H1 (cell line): ENCODE measurements at regions not wholly inside any gene's neighbourhood (a gene's known extent, or its start where the extent isn't known, plus 50 kb on each side); places are given as distances from the start of the nearest gene placed in this dataset.

ENCODE experiments used
- CTCF ChIA-PET: fragments of 300-600 bp; sonication (Branson Sonifier 250); formaldehyde crosslinking; loops from one replicate; lab custom pipeline; 2021; ENCODE audit not compliant: partially characterized antibody; lab: Charles Lee
- POLR2A ChIA-PET: fragments of 300-600 bp; sonication (Branson Sonifier 250); formaldehyde crosslinking; loops from one replicate; lab custom pipeline; 2021; ENCODE audit warnings: inconsistent platforms; ENCODE audit not compliant: partially characterized antibody; lab: Charles Lee
- DNase-seq, 2 experiments: peaks; one replicate each; pipeline versions ENCODE4 v3.0.0 to v3.0.0-alpha.2; 2010 to 2022; ENCODE audit warnings: low spot score in 2 of 2, low read depth in 1 of 2, mixed read lengths in 1 of 2
- FAIRE-seq: peaks from 2 replicates; lab custom pipeline; 2011; peaks lifted over from hg19 to GRCh38; lab: Jason Lieb, UNC
- H2AFZ ChIP-seq: 2 replicates; pipeline ENCODE4 v1.8.1; 2012; ENCODE audit warnings: low read length, inconsistent platforms
- H2AK5ac ChIP-seq: 2 replicates; pipeline ENCODE4 v1.6.1; 2013; ENCODE audit warnings: low read depth, low read length
- H2BK120ac ChIP-seq: replicated peaks from 2 replicates; pipeline ENCODE3; 2013; ENCODE audit warnings: low read depth, low read length, inconsistent platforms
- H2BK12ac ChIP-seq: 2 replicates; pipeline ENCODE4 v1.6.1; 2013; ENCODE audit warnings: low read depth, low read length
- H2BK15ac ChIP-seq: 2 replicates; pipeline ENCODE4 v1.6.1; 2013; ENCODE audit warnings: low read length
- H2BK20ac ChIP-seq: 2 replicates; pipeline ENCODE4 v1.6.1; 2013; ENCODE audit warnings: low read length
- H2BK5ac ChIP-seq: 2 replicates; pipeline ENCODE4 v1.6.1; 2013; ENCODE audit warnings: low read depth, low read length
- H3K14ac ChIP-seq: 2 replicates; pipeline ENCODE4 v1.6.1; 2013; ENCODE audit warnings: inconsistent platforms; ENCODE audit not compliant: insufficient read length
- H3K18ac ChIP-seq: 2 replicates; pipeline ENCODE4 v1.6.1; 2013; ENCODE audit warnings: low read length; ENCODE audit errors: extremely low read depth
- H3K23ac ChIP-seq: 2 replicates; pipeline ENCODE4 v1.6.1; 2013; ENCODE audit warnings: inconsistent platforms; ENCODE audit not compliant: insufficient read length
- H3K23me2 ChIP-seq: 2 replicates; pipeline ENCODE4 v1.6.1; 2013; ENCODE audit warnings: low read depth, low read length
- H3K27ac ChIP-seq: 2 replicates; pipeline ENCODE4 v1.6.1; 2011; ENCODE audit warnings: low read depth, low read length, inconsistent platforms
- H3K27me3 ChIP-seq, 4 experiments: replicated peaks in 1 of 4; 1 replicate in 1 of 4; 2 replicates in 3 of 4; pipeline versions ENCODE4 v1.6.1 to v1.8.1; 2011 to 2013; ENCODE audit warnings: low read length in 3 of 4, mild to moderate bottlenecking in 3 of 4, inconsistent platforms in 2 of 4, mixed read lengths in 2 of 4, moderate library complexity in 1 of 4; ENCODE audit not compliant: control insufficient read depth in 3 of 4, insufficient read depth in 3 of 4; ENCODE audit errors: extremely low read depth in 1 of 4
- H3K36me3 ChIP-seq, 4 experiments: 2 replicates each; pipeline versions ENCODE4 v1.6.1 to v1.8.1; 2011 to 2013; ENCODE audit warnings: mild to moderate bottlenecking in 4 of 4, low read length in 3 of 4, moderate library complexity in 2 of 4, control low read depth in 1 of 4, inconsistent platforms in 1 of 4; ENCODE audit not compliant: insufficient read depth in 4 of 4, control insufficient read depth in 2 of 4
- H3K4ac ChIP-seq: replicated peaks from 2 replicates; pipeline ENCODE3; 2013; ENCODE audit warnings: low read length, low read depth, mixed read lengths, inconsistent platforms; ENCODE audit not compliant: insufficient read length
- H3K4me1 ChIP-seq, 4 experiments: replicated peaks in 1 of 4; 1 replicate in 1 of 4; 2 replicates in 3 of 4; pipeline versions ENCODE4 v1.6.1 to v1.8.1; 2011 to 2013; ENCODE audit warnings: low read length in 3 of 4, inconsistent platforms in 2 of 4, mixed read lengths in 1 of 4; ENCODE audit not compliant: insufficient read depth in 4 of 4, control insufficient read depth in 3 of 4
- H3K4me2 ChIP-seq, 2 experiments: 2 replicates each; pipeline versions ENCODE4 v1.6.1 to v1.8.1; 2011 to 2013; ENCODE audit warnings: low read depth in 2 of 2, low read length in 2 of 2, control low read depth in 1 of 2, inconsistent platforms in 1 of 2, mild to moderate bottlenecking in 1 of 2; ENCODE audit not compliant: insufficient read depth in 1 of 2
- H3K4me3 ChIP-seq, 4 experiments: fragments of 200-600, 300-600 bp in 1 of 4; sonication (generic), shearing (Covaris generic), sonication (Bioruptor Twin) in 1 of 4; 2 replicates each; pipeline versions ENCODE4 v1.5.1 to v1.8.1; 2011 to 2016; ENCODE audit warnings: low read length in 4 of 4, low read depth in 3 of 4, control low read depth in 2 of 4, inconsistent platforms in 2 of 4, mild to moderate bottlenecking in 2 of 4, mixed read lengths in 1 of 4, moderate library complexity in 1 of 4; ENCODE audit not compliant: insufficient read depth in 2 of 4; ENCODE audit errors: extremely low read depth in 1 of 4
- H3K56ac ChIP-seq: replicated peaks from 2 replicates; pipeline ENCODE3; 2013; ENCODE audit warnings: low read depth, mild to moderate bottlenecking, mixed read lengths, low read length, inconsistent platforms; ENCODE audit not compliant: insufficient read length
- H3K79me1 ChIP-seq: 2 replicates; pipeline ENCODE4 v1.6.1; 2013; ENCODE audit warnings: low read depth, low read length, control low read depth
- H3K79me2 ChIP-seq, 2 experiments: 2 replicates each; pipeline versions ENCODE4 v1.6.1 to v1.8.1; 2012 to 2013; ENCODE audit warnings: low read length in 2 of 2, mild to moderate bottlenecking in 2 of 2, inconsistent platforms in 1 of 2; ENCODE audit not compliant: insufficient read depth in 2 of 2, control insufficient read depth in 1 of 2
- H3K9ac ChIP-seq, 4 experiments: replicated peaks in 1 of 4; 1 replicate in 1 of 4; 2 replicates in 3 of 4; pipeline versions ENCODE4 v1.6.1 to v1.8.1; 2011 to 2013; ENCODE audit warnings: low read depth in 3 of 4, low read length in 3 of 4, control low read depth in 2 of 4, mild to moderate bottlenecking in 2 of 4, moderate library complexity in 2 of 4, inconsistent platforms in 1 of 4; ENCODE audit errors: extremely low read depth in 1 of 4
- H3K9me3 ChIP-seq, 2 experiments: 2 replicates each; pipeline versions ENCODE4 v1.6.1 to v1.8.1; 2012 to 2013; ENCODE audit warnings: mild to moderate bottlenecking in 2 of 2, moderate library complexity in 2 of 2, control low read depth in 1 of 2, inconsistent platforms in 1 of 2, low read depth in 1 of 2, low read length in 1 of 2, mixed read lengths in 1 of 2; ENCODE audit not compliant: insufficient read depth in 2 of 2
- H4K20me1 ChIP-seq, 2 experiments: replicated peaks in 1 of 2; 2 replicates each; pipeline versions ENCODE3 to v1.8.1; 2011 to 2013; ENCODE audit warnings: inconsistent platforms in 2 of 2, low read length in 2 of 2, mild to moderate bottlenecking in 1 of 2; ENCODE audit not compliant: insufficient read depth in 2 of 2, control insufficient read depth in 1 of 2
- H4K5ac ChIP-seq: 2 replicates; pipeline ENCODE4 v1.6.1; 2013; ENCODE audit warnings: low read length, low read depth, mixed read lengths, inconsistent platforms; ENCODE audit not compliant: insufficient read length
- H4K8ac ChIP-seq: 2 replicates; pipeline ENCODE4 v1.8.0; 2013; ENCODE audit warnings: mild to moderate bottlenecking, moderate library complexity, low read length, inconsistent platforms; ENCODE audit not compliant: insufficient read depth; ENCODE audit errors: extremely low read depth
- H4K91ac ChIP-seq: replicated peaks from 2 replicates; pipeline ENCODE3; 2013; ENCODE audit warnings: low read length, mixed read lengths, inconsistent platforms; ENCODE audit not compliant: insufficient read length
- BACH1 ChIP-seq: IDR thresholded peaks from 2 replicates; pipeline ENCODE4 v1.6.1; 2012; ENCODE audit warnings: low read length, improper control_type of control experiment
- BCL11A ChIP-seq, 2 experiments: IDR thresholded peaks; one replicate each; pipeline ENCODE4 v1.6.1; 2011; ENCODE audit warnings: low read depth in 2 of 2, low read length in 2 of 2, mild to moderate bottlenecking in 2 of 2
- CEBPB ChIP-seq: IDR thresholded peaks from 2 replicates; pipeline ENCODE4 v1.6.1; 2012; ENCODE audit warnings: low read depth, low read length
- E2F6 ChIP-seq: IDR thresholded peaks from 2 replicates; pipeline ENCODE4 v1.6.1; 2012; ENCODE audit warnings: inconsistent platforms
- GTF2F1 ChIP-seq: IDR thresholded peaks from 2 replicates; pipeline ENCODE4 v1.6.1; 2012; ENCODE audit warnings: low read depth, low read length, improper control_type of control experiment, borderline replicate concordance
- JUND ChIP-seq: IDR thresholded peaks from 2 replicates; pipeline ENCODE4 v1.6.1; 2011; ENCODE audit warnings: mild to moderate bottlenecking, improper control_type of control experiment, low read length
- MAX ChIP-seq: IDR thresholded peaks from 2 replicates; pipeline ENCODE4 v1.6.1; 2012; ENCODE audit warnings: inconsistent platforms
- POLR2AphosphoS5 ChIP-seq: IDR thresholded peaks from 2 replicates; pipeline ENCODE4 v1.6.1; 2011; ENCODE audit warnings: low read depth, low read length
- RAD21 ChIP-seq, 2 experiments: IDR thresholded peaks in 1 of 2; conservative IDR thresholded peaks in 1 of 2; 2 replicates each; pipeline ENCODE4 v1.6.1; 2011; ENCODE audit warnings: low read depth in 2 of 2, low read length in 2 of 2, improper control_type of control experiment in 1 of 2, inconsistent platforms in 1 of 2, mild to moderate bottlenecking in 1 of 2, moderate library complexity in 1 of 2
- SIRT6 ChIP-seq: IDR thresholded peaks from one replicate; pipeline ENCODE4 v1.7.1; 2012; ENCODE audit warnings: low read length, inconsistent platforms
- SP4 ChIP-seq: IDR thresholded peaks from 2 replicates; pipeline ENCODE4 v1.6.1; 2012; ENCODE audit warnings: low read length, inconsistent platforms
- TCF12 ChIP-seq: IDR thresholded peaks from 2 replicates; pipeline ENCODE4 v1.6.1; 2011; ENCODE audit warnings: low read depth, mild to moderate bottlenecking, low read length
- USF2 ChIP-seq: IDR thresholded peaks from 2 replicates; pipeline ENCODE4 v1.6.1; 2011; ENCODE audit warnings: low read length, improper control_type of control experiment
- YY1 ChIP-seq: IDR thresholded peaks from 2 replicates; pipeline ENCODE4 v1.6.1; 2011; ENCODE audit warnings: low read depth, mild to moderate bottlenecking, low read length
- WGBS, 2 experiments: shearing (Covaris generic) in 1 of 2; methylation state at CpG; one replicate each; pipeline versions ENCODE4 v1.1.6 to v1.1.7; 2013 to 2015; ENCODE audit warnings: low lambda C conversion rate in 2 of 2, mixed read lengths in 2 of 2, inconsistent platforms in 1 of 2, low coverage in 1 of 2, missing lambda C conversion rate in 1 of 2; ENCODE audit not compliant: insufficient replicate concordance in 2 of 2, insufficient coverage in 1 of 2, insufficient read length in 1 of 2; ENCODE audit errors: extremely low coverage in 1 of 2, missing lambda C conversion rate in 1 of 2; 5-methylcytosine and 5-hydroxymethylcytosine counted together

GRCh38 chr15:27674826-27675225, 424.3 kb downstream of the OCA2 start:
- WGBS, 2 experiments: 85% methylated on average over 10 of the region's 10 CpGs; no CpG with 5 or more reads in 1 of the 2 experiments
- Histone ChIP-seq H2BK15ac (no peak overlapping the region), H3K56ac (no peak overlapping the region), H3K4me2 (no peak overlapping the region), H3K18ac (no peak overlapping the region), H2BK5ac (no peak overlapping the region), H4K91ac (no peak overlapping the region), H3K79me2 (no peaks in the 10 kb centered on the region), H2BK120ac (no peak overlapping the region), H2AFZ (no peak overlapping the region), H3K4me1 (peaks cover 0 to 14% (median 4%) of the 10 kb centered on the region in 4 experiments; a peak in 5 of 7 replicates), H2BK12ac (no peak overlapping the region), H3K27ac (no peak overlapping the region), H3K14ac (no peak overlapping the region), H3K23ac (no peak overlapping the region), H3K27me3 (peaks cover 0 to 6% (median 1%) of the 10 kb centered on the region in 4 experiments; a peak in 4 of 7 replicates), H4K5ac (no peak overlapping the region), H3K79me1 (0 out of 2 replicates have a peak, but pooled peaks cover 2% of the 10 kb centered on the region), H3K9ac (no peak overlapping the region), H2AK5ac (no peak overlapping the region), H4K20me1 (peaks cover 0 to 6% of the 10 kb centered on the region in 2 experiments), H3K4ac (no peak overlapping the region), H2BK20ac (no peak overlapping the region), H4K8ac (no peak overlapping the region), H3K4me3 (no peak overlapping the region), H3K23me2 (no peaks in the 10 kb centered on the region), H3K9me3 (no peaks in the 10 kb centered on the region), H3K36me3 (no peaks in the 10 kb centered on the region)
- CTCF ChIA-PET: interaction anchor here (0.9 kb wide), 1 partner anchor 347 kb away, joined by 3 read pairs; no protein-coding TSS in a partner anchor
- no peak for FAIRE-seq
- POLR2A ChIA-PET: no interaction called here
- DNase-seq: peak in 1 of 2 experiments; percentile 17
- TF ChIP-seq TCF12 (no peak), GTF2F1 (no peak), USF2 (no peak), YY1 (no peak), RAD21 (IDR thresholded peaks at IDR 0.05 in 1 of 2, conservative IDR thresholded peaks at IDR 0.05 in 1 of 2; ENCODE audit: low read depth in 2 of 2, low read length in 2 of 2) (no peak), MAX (no peak), BACH1 (no peak), SIRT6 (no peak), JUND (no peak), E2F6 (no peak), SP4 (no peak), BCL11A (IDR thresholded peaks at IDR 0.05; ENCODE audit: low read depth in 2 of 2, low read length in 2 of 2) (no peak), POLR2AphosphoS5 (no peak), CEBPB (no peak)
